Caco-2 (cell line): ENCODE measurements at regions not wholly inside any gene's neighbourhood (a gene's known extent, or its start where the extent isn't known, plus 50 kb on each side); places are given as distances from the start of the nearest gene placed in this dataset.
A peak's percentile ranks its signal among the peaks of the same experiment; 100 is the strongest.

Experiments
- BruUV-seq: library from RNA; stranded (reverse); fragments of 400-500 nt; replicated peaks from 2 replicates; lab custom pipeline; 2021; lab: Mats Ljungman, UMichigan
- CTCF ChIA-PET: fragments of 300-600 bp; sonication (Branson Sonifier 250); formaldehyde crosslinking; loops from one replicate; lab custom pipeline; 2022; ENCODE audit warnings: antibody characterized with exemption; lab: Charles Lee
- POLR2A ChIA-PET: fragments of 300-600 bp; sonication (Branson Sonifier 250); formaldehyde crosslinking; loops from one replicate; lab custom pipeline; 2022; ENCODE audit warnings: antibody characterized with exemption; lab: Charles Lee
- DNase-seq, 2 experiments: peaks; one replicate each; pipeline versions ENCODE4 v3.0.0 to v3.0.0-alpha.2; 2020 to 2022
- H3K27me3 ChIP-seq: replicated peaks from 2 replicates; pipeline ENCODE4 v1.6.0; 2011; ENCODE audit warnings: low read length; ENCODE audit not compliant: control insufficient read depth, insufficient read depth
- H3K36me3 ChIP-seq: 2 replicates; pipeline ENCODE4 v1.5.1; 2011; ENCODE audit warnings: low read length; ENCODE audit not compliant: control insufficient read depth, insufficient read depth
- H3K4me1 ChIP-seq: fragments of 250-450 bp; sonication (Bioruptor Pico); 2 replicates; pipeline ENCODE4 v1.5.1; 2020; ENCODE audit warnings: mild to moderate bottlenecking
- H3K4me3 ChIP-seq: 2 replicates; pipeline ENCODE4 v1.5.1; 2011; ENCODE audit warnings: low read depth, mild to moderate bottlenecking, control low read depth, low read length
- H3K9me3 ChIP-seq: fragments of 250-450 bp; sonication (Bioruptor Pico); 2 replicates; pipeline ENCODE4 v1.5.1; 2020; ENCODE audit warnings: mild to moderate bottlenecking, moderate library complexity
- H3K27ac Mint-ChIP-seq: one replicate; pipeline ENCODE4 v1.8.0; 2022; ENCODE audit warnings: mixed read lengths; ENCODE audit not compliant: unreplicated experiment
- H3K27me3 Mint-ChIP-seq: one replicate; pipeline ENCODE4 v1.8.0; 2022; ENCODE audit warnings: mixed read lengths; ENCODE audit not compliant: insufficient read depth, unreplicated experiment
- H3K36me3 Mint-ChIP-seq: one replicate; pipeline ENCODE4 v1.8.0; 2022; ENCODE audit warnings: mild to moderate bottlenecking, mixed read lengths; ENCODE audit not compliant: insufficient read depth, unreplicated experiment
- H3K4me1 Mint-ChIP-seq: one replicate; pipeline ENCODE4 v1.8.0; 2022; ENCODE audit warnings: low read depth, mixed read lengths; ENCODE audit not compliant: unreplicated experiment
- H3K4me3 Mint-ChIP-seq: one replicate; pipeline ENCODE4 v1.8.0; 2022; ENCODE audit warnings: mild to moderate bottlenecking, moderate library complexity, mixed read lengths; ENCODE audit not compliant: unreplicated experiment
- H3K9me3 Mint-ChIP-seq: one replicate; pipeline ENCODE4 v1.8.0; 2022; ENCODE audit warnings: mixed read lengths; ENCODE audit not compliant: unreplicated experiment
- intact Hi-C: fragments of 100-400 bp; cut with micrococcal nuclease; formaldehyde crosslinking; loops from one replicate; pipeline ENCODE4 v1.10.0; 2022; ENCODE audit not compliant: unreplicated experiment
- TF ChIP-seq, protein P1 (sequence below), 2 experiments: fragments of 200-600 bp in 1 of 2; IDR thresholded peaks; 1 replicate in 1 of 2; 2 replicates in 1 of 2; pipeline versions ENCODE4 v1.5.1 to v1.8.0; 2011 to 2022; ENCODE audit warnings: antibody characterized with exemption in 1 of 2, control low read depth in 1 of 2, inconsistent platforms in 1 of 2, low read depth in 1 of 2, low read length in 1 of 2, mild to moderate bottlenecking in 1 of 2, moderate library complexity in 1 of 2; ENCODE audit not compliant: insufficient read depth in 1 of 2, severe bottlenecking in 1 of 2, unreplicated experiment in 1 of 2

- POLR2A ChIA-PET = no interaction called here
- DNase-seq = peak; percentile 69 to 83
- Histone ChIP-seq H3K4me3 (no peak overlapping the region), H3K4me1 (peaks cover 37% of the 10 kb centered on the region), H3K36me3 (no peaks in the 10 kb centered on the region), H3K27me3 (no peaks in the 10 kb centered on the region), H3K9me3 (no peaks in the 10 kb centered on the region)
- TF ChIP-seq, protein P1, sequence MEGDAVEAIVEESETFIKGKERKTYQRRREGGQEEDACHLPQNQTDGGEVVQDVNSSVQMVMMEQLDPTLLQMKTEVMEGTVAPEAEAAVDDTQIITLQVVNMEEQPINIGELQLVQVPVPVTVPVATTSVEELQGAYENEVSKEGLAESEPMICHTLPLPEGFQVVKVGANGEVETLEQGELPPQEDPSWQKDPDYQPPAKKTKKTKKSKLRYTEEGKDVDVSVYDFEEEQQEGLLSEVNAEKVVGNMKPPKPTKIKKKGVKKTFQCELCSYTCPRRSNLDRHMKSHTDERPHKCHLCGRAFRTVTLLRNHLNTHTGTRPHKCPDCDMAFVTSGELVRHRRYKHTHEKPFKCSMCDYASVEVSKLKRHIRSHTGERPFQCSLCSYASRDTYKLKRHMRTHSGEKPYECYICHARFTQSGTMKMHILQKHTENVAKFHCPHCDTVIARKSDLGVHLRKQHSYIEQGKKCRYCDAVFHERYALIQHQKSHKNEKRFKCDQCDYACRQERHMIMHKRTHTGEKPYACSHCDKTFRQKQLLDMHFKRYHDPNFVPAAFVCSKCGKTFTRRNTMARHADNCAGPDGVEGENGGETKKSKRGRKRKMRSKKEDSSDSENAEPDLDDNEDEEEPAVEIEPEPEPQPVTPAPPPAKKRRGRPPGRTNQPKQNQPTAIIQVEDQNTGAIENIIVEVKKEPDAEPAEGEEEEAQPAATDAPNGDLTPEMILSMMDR (IDR thresholded peaks at IDR 0.05; ENCODE audit: insufficient read depth in 1 of 2, low read depth in 1 of 2, low read length in 1 of 2, severe bottlenecking in 1 of 2, unreplicated experiment in 1 of 2) = peak; percentile 68 to 81
- no TSS peak for BruUV-seq
- Mint-ChIP-seq H3K27me3 (no peaks in the 10 kb centered on the region), H3K4me3 (no peak overlapping the region), H3K27ac (no peak overlapping the region), H3K9me3 (peaks cover under 1% of the 10 kb centered on the region), H3K36me3 (no peaks in the 10 kb centered on the region), H3K4me1 (peaks cover 37% of the 10 kb centered on the region)
- CTCF ChIA-PET = interaction anchor here (0.9 to 1.7 kb wide), 6 partner anchors 8 to 419 kb away, joined by 3 to 10 read pairs (median 4); partner anchors contain the start of gene GJA1
- intact Hi-C loops = loop anchor here (1.0 to 10.0 kb wide), 11 partner anchors 32 to 419 kb away; no protein-coding TSS in a partner anchor
Measured at GRCh38 chr6:121849477-121849876, 414.0 kb downstream of the GJA1 start.

DNA sequence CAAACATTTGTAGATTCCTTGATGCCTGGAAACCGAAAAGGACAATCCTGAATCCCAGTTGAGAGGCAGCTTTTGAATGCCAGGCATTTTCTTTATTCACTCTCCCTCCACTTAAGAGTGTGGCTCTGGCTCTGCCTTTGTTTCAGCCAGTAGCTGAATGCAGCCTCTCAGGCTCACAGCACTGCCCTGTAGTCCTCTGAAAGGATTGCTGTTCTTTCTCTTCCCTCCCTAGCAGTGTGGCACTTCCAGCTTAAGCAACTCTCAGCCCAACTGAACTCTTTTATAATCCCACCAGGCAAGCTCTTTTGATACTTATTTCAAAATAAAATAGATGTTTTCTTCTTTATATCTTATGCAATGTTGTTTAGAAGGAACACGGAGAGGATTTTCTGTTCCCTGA, 415.6 kb downstream of the GJA1 start:
- BruUV-seq = no TSS peak
- H3K9me3 ChIP-seq = no peaks in the 10 kb centered on the region; the same call in 1 of the 2 replicates
- no peaks in the 10 kb centered on the region for H3K27me3 ChIP-seq
- peaks cover 50% of the 10 kb centered on the region for H3K4me1 Mint-ChIP-seq
- H3K36me3 Mint-ChIP-seq = no peaks in the 10 kb centered on the region
- TF ChIP-seq, protein P1 (IDR thresholded peaks at IDR 0.05; ENCODE audit: insufficient read depth in 1 of 2, low read depth in 1 of 2, low read length in 1 of 2, severe bottlenecking in 1 of 2, unreplicated experiment in 1 of 2) = no peak
- no peaks in the 10 kb centered on the region for H3K36me3 ChIP-seq
- H3K4me3 ChIP-seq = no peak overlapping the region
- H3K4me3 Mint-ChIP-seq = no peak overlapping the region
- intact Hi-C loops = no loop called here
- DNase-seq = no peak
- CTCF ChIA-PET = no interaction called here
- H3K27me3 Mint-ChIP-seq = no peaks in the 10 kb centered on the region
- POLR2A ChIA-PET = no interaction called here
- H3K4me1 ChIP-seq = peaks cover 50% of the 10 kb centered on the region
- no peaks in the 10 kb centered on the region for H3K9me3 Mint-ChIP-seq
- no peak overlapping the region for H3K27ac Mint-ChIP-seq

- ChIA-PET CTCF (no interaction called here), POLR2A (no interaction called here)
- Histone ChIP-seq H3K27me3 (no peaks in the 10 kb centered on the region), H3K4me3 (no peak overlapping the region), H3K9me3 (no peaks in the 10 kb centered on the region; the same call in 1 of the 2 replicates), H3K36me3 (no peaks in the 10 kb centered on the region), H3K4me1 (peaks cover 37% of the 10 kb centered on the region)
- H3K36me3 Mint-ChIP-seq = no peaks in the 10 kb centered on the region
- TF ChIP-seq, protein P1 (IDR thresholded peaks at IDR 0.05; ENCODE audit: insufficient read depth in 1 of 2, low read depth in 1 of 2, low read length in 1 of 2, severe bottlenecking in 1 of 2, unreplicated experiment in 1 of 2) = no peak
- H3K4me1 Mint-ChIP-seq = peaks cover 52% of the 10 kb centered on the region
- peak overlapping the region; percentile 16 for H3K27ac Mint-ChIP-seq
- H3K9me3 Mint-ChIP-seq = no peaks in the 10 kb centered on the region
- no peaks in the 10 kb centered on the region for H3K27me3 Mint-ChIP-seq
- peak; percentile 23 to 40 for DNase-seq
- BruUV-seq = no TSS peak
- intact Hi-C loops = loop anchor here (1.0 kb wide), 3 partner anchors 15 to 36 kb away; no protein-coding TSS in a partner anchor
- peak overlapping the region; percentile 23 for H3K4me3 Mint-ChIP-seq
Measured at GRCh38 chr6:121853686-121854085, 418.2 kb downstream of the GJA1 start.
